HK-2 (cell line): ENCODE measurements at regions not wholly inside any gene's neighbourhood (a gene's known extent, or its start where the extent isn't known, plus 50 kb on each side); places are given as distances from the start of the nearest gene placed in this dataset.
"Not testable (repeated sequence)": the region's sequence is repeated elsewhere in the genome, so short reads cannot be mapped to it uniquely, and the experiment has no call there.

ENCODE experiments used
- DNase-seq: peaks from one replicate; pipeline ENCODE4 v3.0.0-alpha.2; 2018; ENCODE audit not compliant: unreplicated experiment

GRCh38 chr16:31975826-31976419, 102.3 kb downstream of the ZNF267 start:
- DNase-seq, result not testable (repeated sequence)

GRCh38 chr16:31978463-31978862, 104.9 kb downstream of the ZNF267 start:
- DNase-seq, result not testable (repeated sequence)

- DNase-seq, result not testable (repeated sequence)
These were observed 108.1 kb downstream of the ZNF267 start for GRCh38 chr16:31981739-31982138.

GRCh38 chr16:31982986-31983385, 109.4 kb downstream of the ZNF267 start:
- not testable (repeated sequence) for DNase-seq

- not testable (repeated sequence) for DNase-seq
These were observed 110.1 kb downstream of the ZNF267 start for GRCh38 chr16:31983666-31984065.

- DNase-seq, result not testable (repeated sequence)
These were observed 113.3 kb downstream of the ZNF267 start for GRCh38 chr16:31986895-31987294.

GRCh38 chr16:31988595-31989581, 115.3 kb downstream of the ZNF267 start:
- DNase-seq, result not testable (repeated sequence)

- not testable (repeated sequence) for DNase-seq
These were observed 116.7 kb downstream of the ZNF267 start for GRCh38 chr16:31990261-31990660.

- DNase-seq, result not testable (repeated sequence)
These were observed 117.4 kb downstream of the ZNF267 start for GRCh38 chr16:31990980-31991379.

- DNase-seq, result not testable (repeated sequence)
These were observed 122.7 kb downstream of the ZNF267 start for GRCh38 chr16:31996325-31996724.

- not testable (repeated sequence) for DNase-seq
These were observed 128.9 kb downstream of the ZNF267 start for GRCh38 chr16:32002496-32002895.

- not testable (repeated sequence) for DNase-seq
These were observed 130.2 kb downstream of the ZNF267 start for GRCh38 chr16:32003819-32004218.

- DNase-seq, result not testable (repeated sequence)
These were observed 165.3 kb downstream of the ZNF267 start for GRCh38 chr16:32038783-32039496.

GRCh38 chr16:32039919-32040318, 166.3 kb downstream of the ZNF267 start:
- DNase-seq, result not testable (repeated sequence)

- not testable (repeated sequence) for DNase-seq
These were observed 187.0 kb upstream of the TP53TG3D start for GRCh38 chr16:32066016-32066651.

GRCh38 chr16:32071586-32071985, 181.5 kb upstream of the TP53TG3D start:
- not testable (repeated sequence) for DNase-seq

GRCh38 chr16:32083891-32084290, 169.2 kb upstream of the TP53TG3D start:
- DNase-seq, result not testable (repeated sequence)

GRCh38 chr16:32084656-32085401, 168.3 kb upstream of the TP53TG3D start:
- not testable (repeated sequence) for DNase-seq

- DNase-seq, result peak; percentile 1
These were observed 167.5 kb upstream of the TP53TG3D start for GRCh38 chr16:32085438-32086141.

- DNase-seq, result peak; percentile 0
These were observed 137.5 kb upstream of the TP53TG3D start for GRCh38 chr16:32115562-32115961.
